HG03571 (cell line): ENCODE measurements at regions not wholly inside any gene's neighbourhood (a gene's known extent, or its start where the extent isn't known, plus 50 kb on each side); places are given as distances from the start of the nearest gene placed in this dataset.
"Not testable (repeated sequence)": the region's sequence is repeated elsewhere in the genome, so short reads cannot be mapped to it uniquely, and the experiment has no call there.

Source experiments
- ATAC-seq: cut with Tn5 transposase; IDR thresholded peaks from one replicate; pipeline ENCODE4 v1.9.1; 2021; ENCODE audit not compliant: unreplicated experiment

DNA sequence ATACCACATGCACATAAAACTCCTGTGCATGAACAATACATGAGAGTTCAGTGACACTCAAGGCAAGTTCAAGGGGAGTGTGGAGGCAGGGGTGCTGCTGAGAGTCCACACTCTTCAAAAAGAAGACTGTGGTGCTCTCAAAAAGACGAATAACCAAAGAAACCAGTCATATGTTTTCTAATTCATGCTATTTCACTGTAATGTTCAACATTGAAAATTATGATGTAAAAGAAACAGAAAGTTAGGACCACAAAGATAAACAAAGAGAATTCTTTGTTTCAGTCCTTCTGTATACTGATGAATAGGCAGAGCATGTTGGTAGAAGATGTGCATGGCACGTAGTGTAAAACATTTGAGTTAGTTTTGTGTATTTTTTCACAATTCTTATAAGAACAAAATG is 864.2 kb upstream of the LRATD1 start:
- no peak for ATAC-seq

DNA sequence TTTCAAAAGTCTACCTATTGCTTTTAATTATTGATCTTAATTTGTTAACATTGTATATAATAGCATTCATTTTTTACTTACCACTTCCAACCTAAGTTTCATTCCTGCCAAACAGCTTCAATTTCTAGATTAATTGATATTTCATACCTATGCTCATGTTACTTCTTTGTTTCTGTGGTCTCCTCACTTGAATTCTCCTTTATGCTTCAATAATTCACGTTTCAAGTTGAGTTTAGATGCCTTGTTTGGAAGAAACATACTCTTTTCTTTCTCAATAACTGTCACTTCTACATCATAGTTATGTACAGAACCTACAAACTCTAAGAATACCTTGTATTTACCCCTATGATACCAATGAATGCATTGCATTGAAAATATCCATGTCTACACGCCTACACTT is 862.2 kb upstream of the LRATD1 start:
- no peak for ATAC-seq

DNA sequence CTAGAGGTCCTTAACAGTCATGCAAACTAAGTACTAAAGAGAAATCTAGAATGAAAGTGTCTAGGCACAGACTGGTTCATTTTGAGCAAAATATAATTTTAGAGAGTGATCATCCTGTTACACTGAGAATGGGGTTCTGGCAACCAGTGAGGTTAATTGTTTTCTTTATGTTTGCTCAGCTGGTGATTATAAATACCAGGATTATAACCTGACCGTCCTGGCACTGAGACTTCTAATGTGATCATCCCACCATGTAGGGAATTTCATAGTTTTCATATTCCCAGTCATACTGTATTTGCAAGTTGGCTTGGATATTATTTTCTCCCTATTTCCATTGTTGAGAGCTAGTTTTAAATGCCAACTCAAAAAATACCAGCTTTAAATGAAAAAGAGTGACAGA is 852.5 kb upstream of the LRATD1 start:
- no peak for ATAC-seq

DNA sequence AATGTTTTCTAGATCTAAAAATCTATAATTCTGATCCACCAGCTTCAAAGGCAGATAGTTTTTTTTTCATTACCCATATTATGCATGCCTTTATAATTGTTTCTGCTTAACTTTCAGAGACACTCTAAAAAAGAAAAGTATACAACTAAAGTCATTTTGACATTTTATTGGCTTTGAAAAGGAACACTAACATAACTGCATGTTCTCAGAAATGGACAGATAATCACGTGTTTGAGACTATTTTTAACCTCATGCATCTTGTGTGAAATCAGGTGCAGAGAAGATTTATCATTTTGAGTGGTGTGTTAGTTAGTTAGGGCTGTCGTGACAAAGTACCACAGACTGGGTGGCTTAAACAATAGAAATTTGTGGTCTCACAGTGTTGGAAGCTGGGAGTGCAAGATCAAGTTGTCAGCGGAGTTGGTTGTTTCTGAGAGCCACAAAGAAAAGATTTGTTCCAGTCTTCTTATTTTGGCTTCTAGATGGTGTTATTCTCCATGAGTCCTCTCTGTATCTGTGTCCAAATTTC is 841.4 kb upstream of the LRATD1 start:
- ATAC-seq: no peak

DNA sequence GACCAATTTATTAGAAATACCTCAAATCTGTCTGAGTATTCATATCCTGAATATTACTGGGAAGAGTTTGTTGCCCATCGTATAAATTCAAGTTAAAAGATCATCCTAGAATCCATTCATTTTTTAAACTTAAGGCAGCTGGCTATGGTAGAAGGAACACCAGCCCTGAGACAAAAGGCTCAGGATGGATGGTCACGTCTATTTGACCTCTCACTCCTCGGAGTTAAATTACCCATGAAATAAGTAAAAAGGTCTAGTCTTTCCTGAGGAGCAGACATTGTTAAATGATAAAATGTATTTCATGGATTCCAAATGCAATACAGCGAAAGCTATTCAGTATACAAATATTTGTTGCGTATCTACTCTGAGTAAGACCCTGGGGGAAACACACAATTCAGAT is 826.0 kb upstream of the LRATD1 start:
- ATAC-seq: no peak

DNA sequence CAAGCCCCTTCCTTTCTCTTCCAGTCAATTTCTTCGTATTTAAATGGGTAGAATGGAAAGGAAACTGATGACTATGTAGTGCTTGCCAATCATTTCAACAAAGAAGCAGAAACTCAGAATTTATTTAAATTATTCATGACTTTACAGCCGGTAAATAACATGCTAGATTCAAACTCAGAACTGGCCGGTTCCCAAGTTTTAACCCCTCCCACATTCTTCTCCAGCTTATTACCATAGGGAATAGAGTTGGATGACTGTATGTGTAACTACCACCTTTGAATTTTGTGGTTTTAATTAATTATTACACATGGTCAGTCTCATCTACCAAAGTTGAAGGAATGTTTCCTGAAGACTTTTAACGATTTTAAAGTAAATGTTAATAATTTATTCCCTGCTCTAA is 819.3 kb upstream of the LRATD1 start:
- no peak for ATAC-seq

DNA sequence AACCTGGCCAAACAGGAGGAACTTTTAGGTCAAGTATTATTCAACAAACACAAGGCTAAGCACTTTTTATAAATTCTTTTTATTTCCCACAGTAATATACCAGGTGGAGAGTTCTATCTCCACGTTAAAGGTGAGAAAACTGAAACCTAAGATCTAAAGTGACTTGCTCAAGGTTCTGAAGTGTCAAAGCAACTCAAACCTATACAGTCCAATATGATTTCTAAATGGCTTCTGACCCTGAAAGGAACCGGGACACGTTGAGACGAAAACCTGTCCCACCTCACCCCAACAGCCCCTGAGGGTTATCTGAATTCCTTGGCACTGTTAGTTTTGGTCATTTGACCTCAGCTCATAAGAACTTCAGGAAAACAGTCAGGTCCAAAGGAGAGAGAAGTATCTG is 814.5 kb upstream of the LRATD1 start:
- ATAC-seq: no peak

DNA sequence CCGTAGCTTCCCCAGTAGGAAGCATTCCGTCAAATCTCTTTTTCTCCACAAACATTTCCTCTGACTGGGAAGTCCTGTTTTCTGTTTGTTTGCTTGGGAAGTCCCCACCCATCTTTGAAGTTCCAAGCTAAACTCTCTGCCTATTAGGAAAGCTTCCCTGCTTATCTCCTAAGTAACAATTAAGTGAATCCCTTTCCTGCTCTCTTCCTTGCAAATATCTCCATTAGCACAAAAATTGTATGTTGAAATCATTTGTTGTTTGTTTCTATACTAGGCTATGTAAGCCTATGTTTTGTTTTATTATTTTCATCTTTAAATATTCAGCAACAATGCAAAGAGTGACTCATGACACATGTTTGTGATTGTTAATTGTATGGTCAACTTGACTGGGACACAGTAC is 812.6 kb upstream of the LRATD1 start:
- ATAC-seq: no peak

DNA sequence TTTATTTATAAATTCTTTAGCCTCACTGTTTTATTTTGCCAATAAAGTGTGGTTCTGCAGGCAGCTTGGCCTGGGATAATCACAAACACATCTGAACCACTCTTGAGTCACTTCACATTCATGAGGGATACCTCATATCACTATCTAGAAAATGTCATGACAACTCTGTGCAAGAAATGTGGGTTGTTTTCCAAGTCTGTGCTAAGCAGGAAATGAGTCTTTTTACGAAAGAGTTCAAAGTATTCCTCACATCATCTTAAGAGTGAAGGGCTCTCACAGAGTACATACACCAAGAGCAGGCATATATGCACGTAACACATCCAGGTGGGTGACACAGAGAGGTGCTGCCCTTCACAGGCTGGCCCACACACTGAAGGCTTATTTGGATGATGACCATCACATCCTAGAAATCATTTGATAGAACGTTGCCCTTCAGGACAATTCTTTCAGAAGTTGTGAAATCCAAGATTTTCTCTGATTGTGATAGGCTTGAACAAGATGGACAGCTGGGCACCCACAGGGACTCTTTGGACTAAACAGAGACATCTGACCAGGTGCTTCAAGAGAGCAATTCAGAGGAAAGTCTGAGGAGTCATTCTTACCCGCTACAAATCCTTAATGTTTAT is 811.1 kb upstream of the LRATD1 start:
- ATAC-seq: no peak

DNA sequence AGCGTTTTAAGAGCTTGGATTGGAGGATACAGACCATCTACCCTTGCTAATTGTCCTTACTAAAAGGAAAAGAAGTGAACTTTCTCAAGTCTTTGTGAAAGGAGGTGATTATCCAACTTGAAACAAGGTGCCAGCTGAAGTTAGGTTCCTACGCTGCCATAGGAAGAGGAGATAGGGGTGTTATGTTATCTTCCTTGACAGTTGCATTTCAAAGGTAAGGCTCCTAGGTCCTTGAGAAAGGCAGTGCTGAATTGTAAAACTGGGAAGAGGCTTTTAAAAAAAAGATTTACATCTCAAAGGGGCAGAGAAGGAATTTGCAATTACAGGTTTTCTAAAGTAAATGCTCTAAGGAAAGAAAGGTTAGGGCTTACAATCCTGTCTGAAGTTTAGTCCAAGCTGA is 810.2 kb upstream of the LRATD1 start:
- no peak for ATAC-seq

DNA sequence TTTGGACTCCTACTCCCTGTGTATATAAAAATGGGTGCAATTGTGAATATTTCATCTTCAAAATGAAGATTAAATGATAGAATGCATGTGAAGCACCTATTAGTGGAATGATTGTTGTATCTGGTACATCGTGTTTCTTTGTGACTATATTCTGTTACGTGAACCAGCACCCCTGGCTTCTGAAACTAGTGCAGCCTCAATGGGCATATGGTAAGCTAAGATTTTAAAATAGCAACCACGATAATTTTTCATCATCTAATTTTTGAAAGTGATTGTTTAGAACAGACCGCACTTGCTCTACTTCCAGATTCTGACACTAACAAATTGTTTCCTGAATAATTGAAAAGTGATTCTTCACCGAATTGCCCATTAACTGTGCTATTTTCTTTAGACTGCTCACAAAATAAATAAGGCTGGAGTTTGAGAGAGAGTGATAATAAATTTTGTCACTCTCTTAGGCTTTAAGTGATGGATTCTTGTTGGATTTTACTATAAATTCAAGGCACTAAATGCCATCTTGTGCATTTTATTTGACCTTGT is 806.1 kb upstream of the LRATD1 start:
- ATAC-seq: no peak

DNA sequence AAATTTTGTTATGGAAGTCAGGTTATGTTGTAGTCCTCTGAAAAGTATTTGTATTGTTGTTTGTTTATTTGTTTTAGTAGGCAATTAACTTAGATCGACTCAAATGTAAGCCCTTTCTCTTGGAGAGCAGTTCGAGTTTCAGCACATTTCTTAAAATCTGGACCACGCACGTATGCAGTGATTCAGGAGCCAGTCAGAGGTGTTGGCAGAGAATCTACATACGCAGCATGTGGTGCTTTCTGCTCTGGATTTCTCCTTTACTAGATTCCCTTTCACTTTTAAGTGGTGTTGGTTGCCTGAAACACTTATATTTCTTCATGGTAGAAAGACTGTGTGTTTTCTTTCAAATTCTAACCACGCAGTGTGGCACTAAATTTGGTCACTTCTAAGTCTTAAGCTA is 773.9 kb upstream of the LRATD1 start:
- no peak for ATAC-seq

DNA sequence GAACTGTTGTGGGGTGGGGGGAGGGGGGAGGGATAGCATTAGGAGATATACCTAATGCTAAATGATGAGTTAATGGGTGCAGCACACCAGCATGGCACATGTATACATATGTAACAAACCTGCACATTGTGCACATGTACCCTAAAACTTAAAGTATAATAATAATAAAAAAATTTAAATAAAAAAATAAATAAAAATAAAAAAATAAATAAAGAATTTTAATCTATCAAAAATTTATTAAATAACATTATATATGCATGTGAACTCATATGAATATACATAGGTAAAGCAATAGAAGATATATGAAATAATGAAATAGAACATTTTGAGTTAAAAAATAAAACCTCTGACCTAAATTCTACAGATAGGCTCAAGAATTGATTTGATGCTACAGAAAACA is 764.2 kb upstream of the LRATD1 start:
- not testable (repeated sequence) for ATAC-seq

DNA sequence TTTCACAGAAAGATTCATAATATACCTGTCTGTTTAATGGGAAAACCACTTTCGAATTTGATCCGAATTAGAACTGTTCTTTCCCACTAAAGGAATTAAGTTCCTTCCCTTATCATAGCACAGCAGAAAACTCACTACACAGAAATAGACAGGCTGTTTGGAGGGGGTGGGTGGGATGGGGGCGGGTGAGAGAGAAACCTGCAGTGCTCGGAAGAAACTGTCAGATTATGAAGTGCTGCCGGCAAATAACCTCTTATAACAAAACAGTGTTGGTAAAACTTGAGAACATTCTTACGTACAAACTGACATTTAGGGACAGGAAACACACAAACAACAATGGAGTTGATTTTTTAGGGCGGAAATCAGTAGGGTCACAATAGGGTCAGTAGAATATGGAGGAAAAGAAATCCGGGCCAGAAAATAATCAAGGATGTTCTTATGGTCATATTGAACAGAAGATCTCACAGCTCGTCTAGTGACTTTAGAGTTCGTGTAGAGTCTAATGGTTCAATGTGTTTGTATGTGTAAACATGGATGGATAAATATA is 756.0 kb upstream of the LRATD1 start:
- ATAC-seq: no peak

DNA sequence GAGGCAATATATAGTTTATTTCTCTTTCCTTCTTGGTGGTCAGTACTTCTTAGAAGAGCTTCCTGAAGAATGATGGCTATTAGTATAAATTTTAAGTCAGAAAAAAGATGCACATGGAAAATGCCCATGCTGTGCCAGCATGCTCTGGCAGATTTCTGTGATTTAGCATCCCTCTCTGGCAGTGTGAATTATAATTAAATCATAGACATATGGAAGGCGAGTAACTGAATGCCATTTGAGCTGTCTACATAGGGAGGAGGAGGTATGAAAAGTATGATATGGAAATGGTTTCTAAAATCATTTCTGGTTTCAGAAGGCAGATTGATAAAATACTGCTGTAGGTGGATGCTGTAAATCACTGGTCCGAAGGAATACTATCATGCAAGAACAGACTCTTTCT is 754.9 kb upstream of the LRATD1 start:
- no peak for ATAC-seq

DNA sequence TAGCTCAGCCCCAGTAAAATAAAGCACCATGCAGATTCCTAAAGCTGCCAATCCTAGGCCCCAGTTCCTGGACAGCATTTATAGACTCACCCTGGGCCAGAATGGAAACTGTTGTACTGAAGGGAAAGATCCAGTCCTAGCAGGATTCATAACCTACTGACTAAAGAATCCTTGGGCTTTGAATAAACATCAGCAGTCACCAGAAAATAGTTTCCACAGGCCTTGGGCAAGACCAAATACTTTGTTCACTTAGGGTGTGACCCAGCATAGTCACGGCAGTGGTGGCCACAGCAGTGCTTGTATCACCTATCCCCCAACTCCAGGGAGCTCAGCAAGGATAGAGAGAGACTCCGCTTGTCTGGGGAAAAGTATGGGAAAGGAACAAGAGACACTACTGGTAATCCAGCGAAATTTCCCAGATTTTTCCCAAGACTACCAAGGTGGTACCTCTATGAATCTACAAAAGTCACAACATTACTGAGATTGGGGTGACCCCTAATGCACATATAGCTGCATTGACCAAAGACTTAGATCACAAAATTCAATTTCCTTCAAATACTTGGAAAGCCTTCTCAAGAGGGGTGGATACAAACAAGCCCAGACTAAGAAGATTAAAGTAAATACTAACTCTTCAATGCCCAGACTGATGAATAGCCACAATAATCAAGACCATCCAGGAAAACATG is 748.1 kb upstream of the LRATD1 start:
- ATAC-seq: no peak

DNA sequence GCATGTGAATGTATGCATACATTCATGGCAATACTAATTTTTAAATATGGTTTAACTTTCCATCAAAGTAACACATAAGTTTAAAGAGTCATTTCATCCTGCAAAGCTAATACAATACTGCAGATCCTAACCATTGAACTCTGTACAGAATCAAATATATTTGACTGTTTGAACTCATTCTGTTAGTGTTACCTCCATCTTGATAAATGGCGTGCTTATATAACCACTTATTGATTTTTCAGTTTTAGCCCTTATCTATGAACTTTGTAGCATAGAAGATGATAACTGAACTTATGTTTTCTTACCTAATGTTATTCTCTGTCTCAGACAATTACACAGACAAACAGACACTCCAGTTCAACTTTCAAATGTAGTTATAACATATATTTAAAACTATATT is 731.0 kb upstream of the LRATD1 start:
- no peak for ATAC-seq

DNA sequence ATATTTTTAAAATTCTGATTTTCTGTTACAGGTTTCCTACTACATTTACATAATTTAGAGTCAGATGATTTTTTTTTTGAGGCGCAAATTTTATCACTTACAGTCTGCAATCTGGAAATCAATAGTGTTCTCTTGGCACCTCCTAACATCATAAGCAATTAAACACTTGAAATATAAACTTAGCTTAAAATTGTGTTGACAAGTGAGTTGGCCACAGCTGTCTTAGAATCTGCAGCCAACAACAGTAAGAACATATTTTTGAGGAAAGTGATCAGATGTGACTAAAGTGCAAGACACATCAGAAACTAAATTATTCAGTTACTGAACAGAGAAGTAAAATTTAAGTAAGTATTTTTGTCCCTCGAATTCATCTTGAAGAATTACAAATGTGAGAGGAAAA is 726.7 kb upstream of the LRATD1 start:
- ATAC-seq: no peak

DNA sequence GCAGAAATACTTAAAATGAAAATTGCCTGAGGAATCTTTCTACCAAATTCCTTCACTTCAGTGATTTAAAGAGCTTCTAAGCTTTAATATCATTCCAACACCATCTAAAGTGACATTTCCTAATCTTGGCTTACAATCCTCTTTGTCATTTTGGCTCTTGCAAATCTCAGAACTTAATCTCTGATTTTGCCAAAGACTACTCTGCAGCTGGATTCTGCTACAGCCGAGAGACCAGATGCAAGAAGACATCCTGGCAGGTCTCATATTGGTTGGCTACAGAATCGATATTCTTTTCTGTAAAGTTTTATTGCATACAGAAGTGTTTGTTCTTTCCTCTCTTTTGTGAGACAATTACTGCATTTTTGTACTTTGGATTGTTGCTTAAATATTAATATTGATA is 716.5 kb upstream of the LRATD1 start:
- no peak for ATAC-seq

DNA sequence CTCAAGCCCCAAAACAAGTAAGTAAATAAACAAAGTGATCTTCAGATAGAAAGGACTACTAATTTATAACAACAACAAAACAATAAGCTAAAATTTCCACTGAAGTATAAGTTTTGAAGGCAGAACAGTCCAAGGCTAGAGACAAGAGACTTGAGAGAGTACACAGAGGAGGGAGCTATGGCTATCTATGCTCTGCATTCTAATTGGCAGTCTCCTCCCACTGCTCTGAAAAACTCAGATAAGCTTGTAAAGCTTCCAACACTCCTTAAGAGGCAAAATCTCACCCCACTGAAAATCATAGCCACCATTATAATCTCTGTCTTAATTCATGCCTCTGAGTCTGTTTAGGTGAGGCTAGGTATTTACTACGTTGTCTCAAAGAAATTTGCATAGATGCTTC is 714.6 kb upstream of the LRATD1 start:
- no peak for ATAC-seq

DNA sequence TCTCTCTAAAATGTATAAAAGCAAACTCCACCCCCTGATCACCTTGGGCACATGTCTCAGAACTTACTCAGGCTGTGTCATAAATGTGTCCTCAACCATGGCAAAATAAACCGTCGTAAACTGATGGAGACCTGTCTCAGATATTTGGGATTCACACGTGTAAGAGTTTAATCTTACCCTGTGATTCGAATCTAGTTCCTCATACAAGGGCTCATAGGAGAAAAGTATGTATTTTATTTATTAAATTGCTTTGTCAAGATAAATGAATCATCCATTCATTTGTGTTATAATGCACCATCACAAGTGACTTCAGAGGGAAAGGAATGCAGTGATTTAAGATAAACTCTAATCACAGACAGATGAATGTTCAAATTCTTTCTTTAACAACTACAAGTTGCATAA is 712.5 kb upstream of the LRATD1 start:
- no peak for ATAC-seq

DNA sequence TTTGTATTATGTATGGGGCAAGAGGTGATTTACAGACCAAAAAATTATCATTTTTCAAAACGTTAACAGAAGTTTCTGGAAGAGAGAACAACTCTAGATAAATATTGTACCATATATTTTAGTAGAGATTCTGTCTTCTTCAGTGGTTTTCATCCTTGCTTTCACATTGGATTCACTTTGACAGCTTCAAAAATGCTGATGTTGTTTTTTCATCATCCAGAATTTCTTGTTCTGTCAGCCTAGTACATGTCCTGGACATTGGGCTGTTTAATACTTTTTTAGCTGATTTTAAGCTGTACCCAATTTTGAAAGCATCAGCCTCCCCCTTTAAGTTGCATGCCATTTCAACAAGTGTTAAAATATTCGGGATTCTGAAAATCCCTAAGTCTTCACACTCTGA is 711.3 kb upstream of the LRATD1 start:
- ATAC-seq: no peak
